Limb (tissue), 2 donors: ENCODE measurements at regions not wholly inside any gene's neighbourhood (a gene's known extent, or its start where the extent isn't known, plus 50 kb on each side); places are given as distances from the start of the nearest gene placed in this dataset.

ENCODE experiments used
- DNase-seq, 2 donors: peaks; one replicate each; pipeline ENCODE4 v3.0.0-alpha.2; 2016; ENCODE audit errors: extremely low spot score in 2 of 2

DNA sequence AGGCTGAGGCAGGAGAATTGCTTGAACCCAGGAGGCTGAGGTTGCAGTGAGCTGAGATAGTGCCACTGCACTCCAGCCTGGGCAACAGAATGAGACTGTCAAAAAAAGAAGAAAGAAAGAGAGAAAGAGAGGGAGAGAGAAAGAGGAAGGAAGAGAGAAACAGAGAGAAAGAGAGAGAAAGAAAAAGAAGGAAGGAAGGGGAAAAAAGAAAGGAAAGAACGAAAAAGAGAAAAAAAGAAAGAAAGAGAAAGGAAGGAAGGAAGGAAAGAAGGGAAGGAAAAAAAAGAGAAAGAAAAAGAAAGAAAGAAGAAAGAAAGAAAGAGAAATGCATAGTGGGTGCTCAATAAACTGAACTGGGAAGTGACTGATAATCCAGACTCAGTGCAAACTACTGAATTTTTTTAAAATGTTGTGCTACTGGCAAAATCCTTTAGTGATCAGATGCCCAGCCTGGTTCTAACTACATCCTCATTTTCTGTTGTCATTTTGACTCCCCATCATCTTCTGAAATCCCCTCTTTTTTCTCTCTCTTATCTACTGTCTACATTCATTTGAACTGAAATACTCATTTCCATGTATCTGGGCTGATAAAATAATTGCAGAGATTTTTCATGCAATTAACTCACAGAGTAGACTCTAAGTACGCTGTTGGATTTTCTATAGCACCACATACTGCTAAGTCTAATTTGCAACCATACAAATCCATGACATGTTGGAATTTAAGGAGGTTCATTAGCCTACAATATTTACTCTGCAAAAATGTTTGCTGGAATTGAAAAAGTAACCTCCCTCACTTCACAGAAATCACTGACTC lies 85.3 kb upstream of the HIVEP1 start:
- no peak for DNase-seq

DNA sequence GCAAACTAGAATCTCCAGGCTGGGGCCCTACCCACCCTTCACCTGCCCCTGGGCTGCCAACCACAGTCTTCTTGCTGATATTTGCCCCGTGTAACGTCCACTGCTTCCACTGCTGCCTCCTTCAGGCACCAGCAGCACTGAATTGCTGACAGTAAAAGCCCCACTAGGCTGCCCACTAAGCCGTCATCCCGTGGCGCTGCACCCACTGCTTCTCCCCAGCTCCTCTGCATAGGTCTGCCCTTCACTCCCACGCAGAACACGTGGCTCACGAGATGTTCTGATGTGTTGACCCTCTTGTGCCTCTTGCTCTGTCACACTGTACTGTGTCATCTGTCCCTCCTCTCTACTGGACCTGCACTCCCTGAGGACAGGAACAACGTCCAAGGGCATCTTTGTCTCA lies 86.3 kb upstream of the HIVEP1 start:
- no peak for DNase-seq

DNA sequence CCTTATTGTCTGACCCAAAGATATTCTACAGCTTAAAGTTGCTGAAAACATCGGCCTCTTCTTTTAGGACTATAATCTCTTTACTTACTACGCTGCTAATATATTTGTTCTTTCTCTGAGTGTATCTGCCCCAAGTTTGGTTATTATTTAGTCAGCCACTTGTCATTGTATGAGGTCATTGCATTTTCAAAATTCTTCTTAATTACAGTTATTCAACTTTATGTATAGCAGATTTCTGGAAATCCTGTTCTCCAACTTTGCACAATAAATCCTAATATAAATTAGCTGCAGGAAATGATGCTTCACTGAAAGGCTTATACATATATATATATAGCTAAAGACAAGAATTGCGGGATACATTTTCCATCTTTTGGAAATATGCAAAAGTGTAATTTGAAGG lies 88.5 kb upstream of the HIVEP1 start:
- DNase-seq, result no peak

DNA sequence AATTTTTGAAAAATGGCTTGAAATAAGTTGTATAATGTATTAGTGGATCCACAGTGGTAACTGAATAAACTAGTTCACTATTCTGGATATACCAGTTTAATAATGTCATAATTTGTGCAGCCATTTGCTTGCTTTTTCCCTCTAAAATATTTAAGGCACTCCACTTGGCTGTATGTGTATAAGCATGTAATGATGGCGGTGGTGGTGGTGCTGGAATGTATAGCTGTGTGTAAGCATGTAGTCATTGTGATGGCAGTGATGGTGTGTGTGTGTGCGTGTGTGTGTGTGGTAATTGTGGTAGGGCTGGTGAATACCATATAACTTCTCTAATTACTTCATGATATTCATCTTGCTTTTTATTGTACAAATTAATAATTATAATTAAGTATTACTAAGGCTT lies 89.2 kb upstream of the HIVEP1 start:
- DNase-seq, result no peak

DNA sequence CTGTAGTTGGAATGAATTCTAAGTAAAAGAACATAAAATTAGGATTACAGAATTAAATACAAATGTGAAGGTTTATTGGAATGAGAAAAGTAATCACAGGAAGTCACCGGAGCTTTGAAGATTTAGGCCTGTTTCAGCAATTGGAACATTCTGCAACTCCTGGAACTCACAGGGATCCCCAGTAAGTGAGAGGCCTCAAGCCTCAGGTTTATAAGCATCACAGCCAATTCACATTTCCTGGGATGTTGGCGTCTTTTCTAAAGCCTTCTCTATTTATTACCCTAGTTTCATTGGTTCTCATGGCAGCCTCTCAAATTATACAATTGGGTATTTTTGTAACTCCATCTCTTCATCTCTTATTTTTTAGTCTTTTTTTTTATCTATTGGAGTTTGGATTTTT lies 90.4 kb upstream of the HIVEP1 start:
- peak in 1 of 2 donors; percentile 41 for DNase-seq

DNA sequence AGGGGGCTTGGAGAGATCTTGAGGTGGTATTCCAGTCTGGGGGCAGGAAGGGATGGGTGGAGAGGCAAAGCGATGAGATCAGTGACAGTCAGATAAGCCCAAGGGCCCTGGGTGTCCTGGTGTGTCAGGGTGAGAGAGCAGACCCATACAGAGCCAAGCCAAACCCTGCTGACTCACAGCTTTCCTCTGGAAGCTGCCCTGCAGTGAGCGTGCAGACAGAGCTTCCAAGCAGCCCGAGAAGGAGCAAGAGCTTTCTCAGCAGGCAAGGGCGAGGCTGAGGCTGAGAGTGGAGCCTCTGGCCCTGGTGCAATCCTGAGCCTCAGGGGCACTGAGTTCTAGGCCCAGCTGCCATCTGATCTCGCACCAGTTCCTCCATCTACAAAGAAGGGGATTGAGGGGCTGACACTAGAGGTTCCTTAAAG lies 91.1 kb upstream of the HIVEP1 start:
- DNase-seq, result peak in 1 of 2 donors; percentile 46

DNA sequence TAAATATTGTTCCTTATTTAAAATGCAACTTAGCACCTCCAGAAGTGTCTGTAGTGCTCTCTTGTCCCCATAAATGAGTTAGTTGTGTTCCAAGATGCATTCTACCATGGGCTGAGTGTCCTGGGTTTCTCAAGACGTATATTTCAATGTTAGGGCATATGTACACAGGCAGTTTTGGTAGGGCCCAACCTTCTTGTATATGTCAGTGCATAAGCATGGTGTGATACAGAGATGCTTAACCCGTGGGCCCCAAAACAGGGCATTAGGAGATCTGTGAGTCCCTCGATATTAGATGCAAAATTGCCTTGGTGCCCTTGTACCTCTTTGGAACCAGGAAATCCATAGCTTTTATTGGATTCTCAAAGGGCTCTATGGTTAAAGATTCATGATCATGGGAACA lies 91.5 kb upstream of the HIVEP1 start:
- no peak for DNase-seq

DNA sequence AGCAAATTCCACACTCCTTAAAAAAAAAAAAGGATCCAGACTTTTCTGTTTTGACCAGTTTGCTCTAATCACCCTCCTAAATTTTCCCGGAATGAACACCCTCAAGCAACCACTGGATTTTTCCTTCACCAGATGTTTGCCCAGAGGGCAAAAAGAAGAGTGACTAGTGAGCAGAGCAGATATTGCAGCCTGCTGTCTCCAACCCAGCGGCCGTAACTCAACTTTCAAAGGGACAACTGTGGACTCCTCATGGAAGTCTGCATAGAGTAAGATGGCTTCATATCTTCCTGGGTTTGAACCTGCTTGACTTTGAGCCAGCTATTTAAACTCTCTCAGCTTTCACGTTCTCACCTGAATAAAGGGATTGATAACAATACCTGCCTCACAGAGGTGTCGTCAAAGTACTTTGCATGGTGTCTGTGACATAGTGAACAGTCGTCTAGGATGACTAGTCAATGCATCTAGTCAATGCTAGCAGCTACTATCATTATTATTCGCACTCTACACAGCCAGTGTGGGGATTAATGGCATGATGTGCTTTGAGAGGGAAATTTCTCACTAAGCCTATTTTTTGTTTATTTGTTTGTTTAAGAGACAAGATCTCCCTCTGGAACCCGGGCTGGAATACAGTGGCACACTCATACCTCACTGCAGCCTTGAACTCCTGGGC lies 92.2 kb upstream of the HIVEP1 start:
- no peak for DNase-seq

DNA sequence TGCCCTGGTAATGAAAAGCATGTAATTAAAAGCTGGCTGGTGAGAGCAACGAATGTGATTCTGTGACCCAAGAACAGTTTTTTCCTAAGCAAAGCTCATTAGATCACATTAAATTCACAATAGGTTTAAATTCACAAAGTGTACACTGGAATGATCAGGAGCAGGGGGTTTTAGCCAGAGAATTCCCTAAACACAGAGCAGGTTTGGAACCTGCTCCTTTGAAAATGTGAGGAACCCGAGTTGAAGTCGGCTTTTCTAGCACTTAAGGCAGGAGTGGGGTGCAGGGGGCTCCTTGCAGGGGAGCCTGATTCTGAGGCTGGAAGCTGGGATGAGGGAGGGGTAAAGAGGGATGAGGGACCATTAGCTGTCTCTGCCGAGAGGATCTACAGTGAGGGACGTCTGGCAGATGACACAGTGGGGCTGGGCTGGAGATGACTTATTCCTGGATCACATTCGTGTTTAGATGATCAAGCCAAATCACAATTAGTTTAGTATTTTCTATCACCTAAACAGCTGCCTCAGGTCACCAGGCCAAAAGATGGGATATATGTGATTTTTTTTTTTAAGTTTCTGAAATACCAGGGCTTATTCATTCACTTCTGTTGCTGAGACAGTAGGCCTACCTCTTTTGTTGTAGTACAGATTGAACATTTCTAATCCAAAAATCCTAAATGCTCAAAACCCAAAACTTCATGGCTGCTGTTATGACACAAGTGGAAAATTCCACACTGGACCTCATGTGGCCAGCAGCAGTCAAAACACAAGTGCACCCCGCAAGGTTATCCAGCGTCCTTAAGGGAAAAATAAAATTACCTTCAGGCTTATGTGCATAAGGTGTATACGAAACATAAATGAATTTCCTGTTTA lies 93.1 kb upstream of the HIVEP1 start:
- DNase-seq, result peak in 1 of 2 donors; percentile 38

DNA sequence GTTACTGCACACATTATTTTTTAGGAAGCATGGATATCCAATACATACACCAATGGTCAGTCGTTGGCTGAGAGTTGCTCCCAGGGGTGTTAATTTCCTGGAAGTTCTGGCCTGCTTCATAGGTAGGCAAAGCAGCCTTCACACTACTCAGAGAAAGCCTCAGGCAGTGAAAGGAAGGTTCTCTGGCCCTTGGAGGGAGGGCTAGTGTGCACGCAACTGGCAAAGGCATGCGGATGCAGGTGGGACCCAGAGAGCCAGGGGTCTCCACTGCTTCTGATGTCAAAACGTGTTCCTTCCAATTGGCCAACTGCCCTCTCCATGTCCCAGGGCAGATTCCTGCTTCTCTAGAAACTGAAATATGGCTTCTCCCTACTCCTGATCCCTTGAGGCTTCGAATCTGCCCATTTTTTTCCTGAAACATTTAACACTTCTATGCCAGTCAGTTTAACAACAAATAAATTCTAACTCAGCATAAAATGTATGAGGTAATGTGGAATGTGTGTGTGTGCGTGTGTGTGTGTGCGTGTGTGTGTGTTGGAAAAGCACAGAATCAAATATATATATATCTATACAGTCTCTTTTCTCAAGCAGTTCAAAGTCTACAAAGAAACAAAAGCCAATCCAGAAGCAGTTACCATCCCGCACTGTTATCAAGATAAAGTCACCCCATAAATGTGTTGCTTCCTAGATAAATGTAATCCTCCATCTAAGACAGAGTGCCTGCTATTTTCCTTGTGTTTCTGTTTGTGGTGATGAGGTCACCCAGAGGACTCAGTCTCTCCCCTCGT lies 94.0 kb upstream of the HIVEP1 start:
- DNase-seq, result peak; percentile 27 to 66

DNA sequence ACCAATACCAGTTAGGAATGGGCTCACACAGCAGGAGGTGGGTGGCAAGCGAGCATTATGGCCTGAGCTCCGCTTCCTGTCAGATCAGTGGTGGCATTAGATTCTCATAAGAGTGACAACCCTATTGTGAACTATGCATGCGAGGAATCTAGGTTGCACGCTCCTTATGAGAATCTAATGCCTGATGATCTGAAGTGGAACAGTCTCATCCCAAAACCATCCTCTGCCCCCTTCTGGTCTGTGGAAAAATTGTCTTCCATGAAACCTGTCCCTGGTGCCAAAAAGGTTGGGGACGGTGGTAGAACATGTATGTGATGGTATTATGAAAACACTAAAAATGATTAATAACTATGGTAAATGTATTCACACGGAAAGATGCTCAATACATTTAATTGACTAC lies 99.7 kb upstream of the HIVEP1 start:
- no peak for DNase-seq

DNA sequence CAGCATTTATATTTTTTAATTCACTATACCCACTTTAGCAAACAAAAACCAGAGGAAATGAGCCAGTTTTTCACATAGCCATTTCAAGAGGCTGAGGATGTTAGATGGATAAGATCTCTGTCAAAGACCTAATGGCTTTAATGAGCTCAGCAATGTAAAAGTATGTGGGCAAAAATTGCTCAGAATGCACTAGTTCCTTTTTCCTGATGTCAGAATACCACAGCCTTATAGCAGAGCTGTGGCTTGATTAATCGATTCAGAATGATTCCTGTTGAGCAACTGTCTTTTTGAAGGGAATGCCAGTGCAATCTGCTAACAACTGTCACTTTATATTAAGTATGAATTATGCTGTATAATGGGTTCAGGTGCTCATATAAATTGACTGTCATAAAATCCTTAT lies 100.6 kb upstream of the HIVEP1 start:
- DNase-seq, result no peak

DNA sequence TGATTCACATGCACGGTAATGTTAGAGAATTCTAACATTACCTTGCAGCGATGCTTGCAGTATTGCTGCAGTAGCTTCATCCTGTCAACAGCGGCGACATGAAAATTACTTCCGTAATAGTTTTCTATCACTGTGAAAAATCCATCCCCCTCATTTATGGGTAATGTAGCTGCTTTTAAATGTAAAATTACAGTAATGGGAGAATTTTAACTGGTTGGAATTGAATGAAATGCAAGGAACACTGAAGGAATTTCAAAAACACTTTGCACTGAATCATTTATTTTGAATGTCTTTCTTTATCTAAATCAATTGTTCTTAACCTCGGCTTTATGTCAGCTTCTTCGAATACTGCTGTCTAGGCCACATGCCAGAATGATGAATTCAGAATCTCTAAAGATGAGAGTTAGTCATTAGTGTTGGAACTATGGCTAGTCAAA lies 102.4 kb upstream of the HIVEP1 start:
- no peak for DNase-seq

DNA sequence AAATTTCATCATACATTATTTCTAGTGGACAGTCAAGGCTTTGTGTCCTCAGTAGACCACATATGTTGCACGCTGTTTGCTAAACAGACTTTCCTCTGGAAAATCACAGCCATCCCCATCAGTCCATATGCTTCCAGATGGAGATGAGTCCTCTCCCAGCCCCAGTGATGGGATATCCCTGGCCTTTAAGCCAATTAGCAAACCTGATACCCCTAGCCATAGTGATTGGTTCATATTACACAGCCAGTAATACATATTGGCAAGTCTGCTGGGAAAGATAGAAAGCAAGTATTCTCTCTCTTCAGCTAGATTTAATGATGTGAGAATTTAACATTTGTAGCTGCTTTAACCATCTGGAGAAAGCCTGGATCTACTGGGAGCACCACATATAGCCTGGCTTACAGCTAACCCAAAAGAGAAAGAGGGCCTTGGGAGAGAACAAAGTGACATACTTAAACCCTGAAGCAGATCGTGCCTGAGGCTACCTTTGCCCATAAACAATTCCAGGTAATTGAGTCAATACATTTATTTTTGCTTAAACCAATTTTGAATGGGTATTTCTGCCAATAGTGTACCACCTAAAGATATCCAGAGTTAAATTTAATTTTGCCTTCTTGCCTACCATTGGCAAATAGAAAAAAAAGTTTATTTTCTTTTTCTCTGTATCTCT lies 103.5 kb upstream of the HIVEP1 start:
- DNase-seq, result peak in 1 of 2 donors; percentile 10

DNA sequence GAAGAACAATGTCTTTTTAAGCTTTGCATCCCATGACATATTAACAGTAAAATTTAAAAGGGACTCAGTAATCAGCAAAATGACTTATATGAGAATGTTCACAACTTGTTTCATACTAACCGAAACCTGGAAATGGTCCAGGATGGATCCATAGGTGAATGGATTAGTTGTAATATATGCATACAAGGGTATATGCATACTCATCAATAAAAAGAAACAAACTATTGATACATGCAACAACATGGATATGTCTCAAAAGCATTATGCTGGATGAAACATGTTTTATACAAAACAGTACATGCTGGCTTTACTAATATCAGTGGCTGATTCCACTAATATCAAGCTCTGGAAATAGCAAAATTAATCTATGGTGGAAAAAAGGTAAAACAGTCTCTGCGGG lies 108.5 kb upstream of the HIVEP1 start:
- DNase-seq, result no peak

DNA sequence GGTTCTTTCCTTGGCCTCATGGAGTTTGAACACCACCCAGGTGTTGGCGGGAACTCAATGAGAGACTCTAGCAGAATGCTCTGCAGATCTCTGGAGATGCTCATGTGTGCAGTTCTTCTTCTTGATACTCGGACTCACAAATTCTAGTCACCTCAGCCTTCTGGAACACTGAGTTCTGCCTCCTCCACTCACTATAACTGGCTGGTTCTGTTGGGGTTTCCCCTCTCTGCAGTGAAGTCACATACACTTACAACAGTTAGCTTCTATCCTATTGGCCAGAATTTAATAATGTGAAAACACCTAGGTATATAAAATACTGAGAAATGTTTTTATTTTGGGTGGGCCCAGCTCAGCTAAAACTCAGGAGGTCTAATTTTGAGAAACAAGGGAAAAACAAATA lies 109.6 kb upstream of the HIVEP1 start:
- DNase-seq, result no peak

DNA sequence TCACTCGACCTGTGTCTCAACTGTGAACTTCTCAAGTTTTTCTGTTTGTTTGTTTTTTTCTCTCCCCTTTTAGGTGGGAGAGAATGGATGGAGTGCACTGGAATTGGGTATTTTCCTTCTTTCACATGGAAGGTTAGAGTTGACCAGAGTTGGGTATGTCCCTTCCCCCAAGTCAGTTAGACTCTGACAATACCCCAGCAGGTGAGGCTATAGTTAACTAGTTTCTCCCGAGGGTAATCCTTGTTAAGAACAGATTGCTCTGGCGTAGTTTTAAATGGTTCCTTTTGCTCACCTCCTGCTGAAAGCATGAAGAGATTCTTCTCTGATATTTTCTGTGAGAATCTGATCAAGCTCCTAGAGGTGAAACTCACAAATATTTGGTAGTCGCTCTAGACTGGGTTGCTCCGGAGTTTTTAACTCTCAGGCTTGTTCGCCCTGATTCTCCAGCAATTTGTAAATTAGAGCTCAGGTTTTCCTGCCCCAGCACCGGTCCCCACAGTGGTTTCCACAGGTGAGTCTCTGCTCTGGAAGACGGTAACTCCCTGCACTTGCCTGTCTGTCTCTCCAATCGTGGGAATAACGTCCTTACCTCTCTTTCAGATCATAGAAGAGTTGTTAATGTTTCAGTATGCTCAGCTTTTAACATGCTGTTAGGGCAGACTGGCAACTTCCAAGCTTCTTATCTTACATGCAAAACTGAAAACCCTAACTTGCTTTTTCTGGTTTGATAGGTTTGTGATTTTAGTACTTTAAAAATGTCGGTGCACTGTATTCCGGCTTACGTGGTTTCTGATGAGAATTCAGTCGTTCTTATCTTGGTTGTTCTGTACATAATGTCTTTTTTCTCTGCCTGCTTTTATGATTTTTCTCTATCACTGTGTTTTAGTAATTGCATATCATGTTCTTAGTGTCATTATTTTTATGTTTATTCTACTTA lies 111.2 kb upstream of the HIVEP1 start:
- no peak for DNase-seq

DNA sequence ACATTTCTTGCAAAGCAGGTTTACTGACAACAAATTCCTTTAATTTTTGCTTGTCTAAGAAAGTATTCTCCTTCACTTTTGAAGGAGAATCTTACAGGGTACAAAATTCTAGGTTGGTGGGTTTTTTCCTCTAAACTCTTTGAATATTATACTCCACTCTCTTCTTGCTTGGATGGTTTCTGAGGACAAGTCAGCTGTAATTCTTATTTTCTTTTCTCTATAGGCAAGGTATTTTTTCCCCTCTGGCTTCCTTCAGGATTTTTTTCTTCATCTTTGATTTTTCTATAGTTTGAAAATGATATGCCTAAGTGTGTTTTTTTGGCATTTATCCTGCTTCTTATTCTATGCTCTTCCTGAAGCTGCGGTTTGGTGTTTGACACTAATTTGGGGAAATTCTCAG lies 112.5 kb upstream of the HIVEP1 start:
- DNase-seq, result no peak

DNA sequence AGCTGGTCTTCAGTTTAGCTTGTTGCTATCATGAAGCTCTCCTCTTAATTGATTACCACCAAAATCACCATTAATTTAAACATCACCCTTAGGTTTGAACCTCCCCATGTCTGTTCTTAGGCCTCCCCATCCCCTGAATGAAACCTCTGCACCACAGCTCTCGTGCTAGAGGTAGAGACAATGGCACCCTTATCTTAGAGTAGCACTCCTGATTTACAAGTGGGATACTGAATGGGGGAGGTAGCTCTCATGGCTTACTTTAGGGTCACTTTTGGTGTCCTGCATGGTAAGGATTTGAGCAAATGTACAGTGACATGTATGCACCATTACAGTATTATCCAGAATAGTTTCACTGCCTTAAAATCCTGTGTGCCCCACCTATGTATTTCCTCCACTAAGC lies 115.6 kb upstream of the ADTRP start:
- no peak for DNase-seq

DNA sequence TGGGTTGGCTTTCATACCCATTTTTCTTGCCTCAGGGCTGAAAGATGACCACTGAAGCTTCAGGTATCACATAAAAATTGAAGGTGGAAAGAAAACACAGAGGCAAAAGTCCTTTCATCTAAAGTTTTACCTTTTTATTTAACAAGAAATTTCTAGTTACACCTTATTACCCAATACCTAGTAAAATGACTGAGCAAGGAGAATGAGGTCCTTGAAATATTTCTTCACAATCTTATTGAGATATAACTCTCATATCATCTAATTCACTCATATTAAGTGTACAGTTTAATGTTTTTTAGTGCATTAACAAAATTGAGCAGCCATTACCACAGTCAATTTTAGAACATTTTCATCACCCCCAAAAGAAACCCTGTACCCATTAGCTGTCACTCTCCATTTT lies 112.9 kb upstream of the ADTRP start:
- DNase-seq, result no peak
